DLD1 (cell line): ENCODE measurements at regions not wholly inside any gene's neighbourhood (a gene's known extent, or its start where the extent isn't known, plus 50 kb on each side); places are given as distances from the start of the nearest gene placed in this dataset.

ENCODE experiments used
- in situ Hi-C: cut with HindIII; loops from 2 replicates; pipeline ENCODE4 v1.10.0; 2017; ENCODE audit warnings: low sequenced_read_pairs

GRCh38 chr15:62835762-62836161, 206.8 kb upstream of the TPM1 start:
- in situ Hi-C loops: loop anchor here (10.0 kb wide), 1 partner anchor 199 kb away; no protein-coding TSS in a partner anchor

GRCh38 chr15:62840526-62841268, 201.8 kb upstream of the TPM1 start:
- in situ Hi-C loops: no loop called here

- in situ Hi-C loops: no loop called here
Observed at GRCh38 chr15:62841269-62841628, 201.3 kb upstream of the TPM1 start.

GRCh38 chr15:62841891-62842559, 200.5 kb upstream of the TPM1 start:
- in situ Hi-C loops: no loop called here

- in situ Hi-C loops: no loop called here
Observed at GRCh38 chr15:62843311-62843710, 199.2 kb upstream of the TPM1 start.

- in situ Hi-C loops: no loop called here
Observed at GRCh38 chr15:62844564-62845240, 197.8 kb upstream of the TPM1 start.

GRCh38 chr15:62845241-62846126, 197.1 kb upstream of the TPM1 start:
- in situ Hi-C loops: no loop called here

- in situ Hi-C loops: no loop called here
Observed at GRCh38 chr15:62846131-62846804, 196.3 kb upstream of the TPM1 start.

GRCh38 chr15:62846805-62847495, 195.6 kb upstream of the TPM1 start:
- in situ Hi-C loops: no loop called here

- in situ Hi-C loops: no loop called here
Observed at GRCh38 chr15:62847900-62848489, 194.6 kb upstream of the TPM1 start.

- in situ Hi-C loops: no loop called here
Observed at GRCh38 chr15:62848632-62849050, 193.9 kb upstream of the TPM1 start.

GRCh38 chr15:62849316-62850106, 193.0 kb upstream of the TPM1 start:
- in situ Hi-C loops: no loop called here

- in situ Hi-C loops: no loop called here
Observed at GRCh38 chr15:62850318-62850717, 192.2 kb upstream of the TPM1 start.

- in situ Hi-C loops: no loop called here
Observed at GRCh38 chr15:62850791-62851291, 191.7 kb upstream of the TPM1 start.

GRCh38 chr15:62853114-62853840, 189.3 kb upstream of the TPM1 start:
- in situ Hi-C loops: no loop called here

- in situ Hi-C loops: no loop called here
Observed at GRCh38 chr15:62853841-62854225, 188.7 kb upstream of the TPM1 start.

GRCh38 chr15:62854420-62855084, 188.0 kb upstream of the TPM1 start:
- in situ Hi-C loops: no loop called here
